Sigmoid colon (tissue), 6 donors: ENCODE measurements at regions not wholly inside any gene's neighbourhood (a gene's known extent, or its start where the extent isn't known, plus 50 kb on each side); places are given as distances from the start of the nearest gene placed in this dataset.

Source experiments
- DNase-seq: peaks from one replicate; pipeline ENCODE4 v3.0.0-alpha.2; 2019
- H3K27ac ChIP-seq, 4 donors: fragments of 200-600 bp; sonication (generic); one replicate each; pipeline ENCODE4 v1.5.1; 2016 to 2019; ENCODE audit warnings: mild to moderate bottlenecking in 1 of 4
- H3K27me3 ChIP-seq, 3 donors: fragments of 200-600 bp; sonication (generic); one replicate each; pipeline ENCODE4 v1.5.1; 2019; ENCODE audit warnings: mild to moderate bottlenecking in 1 of 3
- H3K36me3 ChIP-seq, 4 donors: fragments of 200-600 bp; sonication (generic); one replicate each; pipeline ENCODE4 v1.5.1; 2016 to 2019
- H3K4me1 ChIP-seq, 4 donors: fragments of 200-600 bp; sonication (generic); one replicate each; pipeline ENCODE4 v1.5.1; 2017 to 2019
- H3K4me3 ChIP-seq, 4 donors: fragments of 200-600 bp; sonication (generic); one replicate each; pipeline ENCODE4 v1.5.1; 2017 to 2019; ENCODE audit warnings: mild to moderate bottlenecking in 2 of 4, moderate library complexity in 1 of 4
- H3K9me3 ChIP-seq, 4 donors: fragments of 200-600 bp in 3 of 4; sonication (generic) in 3 of 4; one replicate each; pipeline versions ENCODE4 v1.5.1 to v1.6.1; 2013 to 2019
- CTCF ChIP-seq, 4 experiments: fragments of 450-650 bp in 3 of 4; fragments of 200-600 bp in 1 of 4; IDR thresholded peaks; one replicate each; pipeline ENCODE4 v1.5.1; 2016 to 2019; ENCODE audit warnings: antibody characterized with exemption in 4 of 4, mild to moderate bottlenecking in 3 of 4, moderate library complexity in 2 of 4
- EP300 ChIP-seq, 4 donors: sonication (generic); formaldehyde crosslinking; IDR thresholded peaks; one replicate each; pipeline ENCODE4 v1.6.1; 2017; ENCODE audit warnings: antibody characterized with exemption in 4 of 4
- POLR2A ChIP-seq, 2 donors: fragments of 450-650 bp; IDR thresholded peaks; one replicate each; pipeline ENCODE4 v1.6.1; 2016; ENCODE audit warnings: antibody characterized with exemption in 2 of 2, mild to moderate bottlenecking in 2 of 2, moderate library complexity in 2 of 2
- POLR2AphosphoS5 ChIP-seq, 4 donors: sonication (generic); formaldehyde crosslinking; IDR thresholded peaks; one replicate each; pipeline ENCODE4 v1.6.1; 2017; ENCODE audit warnings: antibody characterized with exemption in 4 of 4
- WGBS, 2 donors: extraction: QIAGEN DNeasy Blood & Tissue Kit; methylation state at CpG; one replicate each; pipeline ENCODE4 v1.1.7; 2013; 5-methylcytosine and 5-hydroxymethylcytosine counted together
- intact Hi-C: fragments of 100-400 bp; cut with DNase I; formaldehyde crosslinking; loops from one replicate; pipeline ENCODE4 v1.15.1; 2023
- donor health status: healthy with polysubstance abuse.
- donor health status: healthy.

GRCh38 chr9:2313512-2313911 is 298.4 kb downstream of the SMARCA2 start:
- H3K36me3 ChIP-seq, result no peaks in the 10 kb centered on the region
- no peak for DNase-seq
- no peaks in the 10 kb centered on the region for H3K27me3 ChIP-seq
- WGBS, 2 donors, result 93 to 94% methylated on average over 1 of the region's 1 CpG
- no peak overlapping the region for H3K4me3 ChIP-seq
- TF ChIP-seq POLR2AphosphoS5 (IDR thresholded peaks at IDR 0.05) (no peak), POLR2A (IDR thresholded peaks at IDR 0.05) (no peak)
- no peak overlapping the region for H3K27ac ChIP-seq
- intact Hi-C loops, result no loop called here
- no peaks in the 10 kb centered on the region for H3K4me1 ChIP-seq
- peaks cover 8 to 15% (median 11%) of the 10 kb centered on the region in 4 donors for H3K9me3 ChIP-seq

GRCh38 chr9:2317591-2317990 is 302.4 kb downstream of the SMARCA2 start:
- Histone ChIP-seq H3K27ac (no peak overlapping the region), H3K4me3 (no peak overlapping the region), H3K4me1 (no peaks in the 10 kb centered on the region), H3K27me3 (no peaks in the 10 kb centered on the region), H3K9me3 (peaks cover 5 to 8% (median 7%) of the 10 kb centered on the region in 4 donors), H3K36me3 (no peaks in the 10 kb centered on the region)
- TF ChIP-seq POLR2A (IDR thresholded peaks at IDR 0.05) (no peak), EP300 (IDR thresholded peaks at IDR 0.05) (no peak), POLR2AphosphoS5 (IDR thresholded peaks at IDR 0.05) (no peak), CTCF (IDR thresholded peaks at IDR 0.05) (no peak)
- 89 to 96% methylated on average over 1 of the region's 1 CpG for WGBS, 2 donors
- DNase-seq, result no peak
- intact Hi-C loops, result no loop called here

DNA sequence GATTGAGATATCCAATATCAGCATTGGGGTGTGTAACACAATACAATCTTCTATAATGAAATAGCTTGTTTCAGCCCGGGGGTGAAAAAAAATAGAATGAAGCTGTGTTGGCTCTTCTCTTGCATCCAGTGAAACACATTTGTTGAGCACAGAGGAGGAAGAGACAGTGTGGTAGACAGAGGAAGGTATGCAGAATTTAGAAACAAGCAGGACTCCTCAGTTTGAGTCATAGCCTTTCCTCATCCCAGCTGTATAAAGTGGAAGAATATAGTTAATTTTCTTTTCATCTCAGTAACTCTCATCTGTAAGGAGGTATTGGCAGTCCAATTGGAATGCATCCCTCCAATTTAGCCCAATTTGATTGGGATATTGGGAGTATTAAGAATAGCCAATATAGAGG is 302.2 kb upstream of the VLDLR start:
- H3K36me3 ChIP-seq, result no peaks in the 10 kb centered on the region
- DNase-seq, result no peak
- H3K27me3 ChIP-seq, result no peaks in the 10 kb centered on the region
- WGBS, 2 donors, result 91 to 92% methylated on average over 1 of the region's 1 CpG
- H3K4me3 ChIP-seq, result no peak overlapping the region
- intact Hi-C loops, result no loop called here
- H3K9me3 ChIP-seq, result peaks cover 0 to 2% (median 0%) of the 10 kb centered on the region in 4 donors
- H3K4me1 ChIP-seq, result no peaks in the 10 kb centered on the region
- no peak for TF ChIP-seq POLR2AphosphoS5 (IDR thresholded peaks at IDR 0.05)
- no peak for TF ChIP-seq CTCF (IDR thresholded peaks at IDR 0.05)
- TF ChIP-seq POLR2A (IDR thresholded peaks at IDR 0.05), result no peak
- TF ChIP-seq EP300 (IDR thresholded peaks at IDR 0.05), result no peak
- H3K27ac ChIP-seq, result no peak overlapping the region

DNA sequence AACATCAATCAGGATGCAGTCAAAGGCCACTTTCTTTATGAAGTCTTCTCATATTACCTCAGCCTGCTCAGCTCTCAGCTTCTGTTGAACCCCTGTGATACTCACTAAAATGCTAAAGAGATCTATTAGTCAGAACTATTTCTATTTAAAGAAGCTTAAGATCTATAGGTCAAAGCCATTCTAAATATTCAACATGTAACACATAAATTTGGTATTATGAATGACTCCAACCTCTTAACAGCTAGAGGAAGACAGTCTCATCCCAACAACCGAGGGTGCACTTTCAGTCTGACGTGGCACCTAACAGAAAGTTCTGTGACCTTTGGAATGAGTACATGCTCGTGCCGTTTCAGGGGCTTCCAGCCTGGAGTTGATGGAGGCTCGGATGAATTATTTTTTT is 301.5 kb upstream of the VLDLR start:
- intact Hi-C loops, result no loop called here
- no peaks in the 10 kb centered on the region for H3K27me3 ChIP-seq
- no peaks in the 10 kb centered on the region for H3K36me3 ChIP-seq
- no peak for DNase-seq
- WGBS, 2 donors, result 88 to 90% methylated on average over 5 of the region's 5 CpGs
- H3K27ac ChIP-seq, result no peak overlapping the region
- TF ChIP-seq EP300 (IDR thresholded peaks at IDR 0.05), result no peak
- TF ChIP-seq CTCF (IDR thresholded peaks at IDR 0.05), result no peak
- TF ChIP-seq POLR2A (IDR thresholded peaks at IDR 0.05), result no peak
- no peak for TF ChIP-seq POLR2AphosphoS5 (IDR thresholded peaks at IDR 0.05)
- no peaks in the 10 kb centered on the region for H3K4me1 ChIP-seq
- H3K4me3 ChIP-seq, result no peak overlapping the region
- H3K9me3 ChIP-seq, result peaks cover 0 to 2% (median 0%) of the 10 kb centered on the region in 4 donors

- H3K9me3 ChIP-seq, result no peaks in the 10 kb centered on the region
- H3K27me3 ChIP-seq, result no peaks in the 10 kb centered on the region
- WGBS, 2 donors, result 93 to 97% methylated on average over 2 of the region's 2 CpGs
- no peak overlapping the region for H3K27ac ChIP-seq
- no peak for TF ChIP-seq CTCF (IDR thresholded peaks at IDR 0.05)
- no peak for TF ChIP-seq EP300 (IDR thresholded peaks at IDR 0.05)
- no peak for TF ChIP-seq POLR2AphosphoS5 (IDR thresholded peaks at IDR 0.05)
- no peak for TF ChIP-seq POLR2A (IDR thresholded peaks at IDR 0.05)
- intact Hi-C loops, result no loop called here
- H3K4me1 ChIP-seq, result no peaks in the 10 kb centered on the region
- DNase-seq, result no peak
- no peaks in the 10 kb centered on the region for H3K36me3 ChIP-seq
- H3K4me3 ChIP-seq, result no peak overlapping the region
Measured at GRCh38 chr9:2320632-2321031, 301.0 kb upstream of the VLDLR start.
